ENCODE measurements at regions not wholly inside any gene's neighbourhood (a gene's known extent, or its start where the extent isn't known, plus 50 kb on each side); places are given as distances from the start of the nearest gene placed in this dataset.

GRCh38 chr2:147501968-147502367, 342.9 kb upstream of the ACVR2A start:
- no peaks in the 10 kb centered on the region for H3K27me3 ChIP-seq (replicated peaks)
- no peak for TF ChIP-seq CTCF (IDR thresholded peaks at IDR 0.05; ENCODE audit: low read depth, low read length, missing control alignments)
- no peak overlapping the region for H3K4me3 ChIP-seq (ENCODE audit: low read depth, low read length)
- no peaks in the 10 kb centered on the region for H3K36me3 ChIP-seq (replicated peaks)
- in situ Hi-C loops (cut with HindIII; ENCODE audit: low pct_ligation_motif_present, low sequenced_read_pairs), result no loop called here
- H3K27ac ChIP-seq, result no peak overlapping the region
- no peak for DNase-seq

GRCh38 chr2:147500819-147501395, 343.9 kb upstream of the ACVR2A start:
- H3K27me3 ChIP-seq (replicated peaks), result no peaks in the 10 kb centered on the region
- TF ChIP-seq CTCF (IDR thresholded peaks at IDR 0.05; ENCODE audit: low read depth, low read length, missing control alignments), result no peak
- no peak overlapping the region for H3K4me3 ChIP-seq (ENCODE audit: low read depth, low read length)
- no peak for DNase-seq
- no peak overlapping the region for H3K27ac ChIP-seq
- in situ Hi-C loops (cut with HindIII; ENCODE audit: low pct_ligation_motif_present, low sequenced_read_pairs), result no loop called here
- no peaks in the 10 kb centered on the region for H3K36me3 ChIP-seq (replicated peaks)

GRCh38 chr2:147500229-147500628, 344.6 kb upstream of the ACVR2A start:
- no peaks in the 10 kb centered on the region for H3K27me3 ChIP-seq (replicated peaks)
- no peak for TF ChIP-seq CTCF (IDR thresholded peaks at IDR 0.05; ENCODE audit: low read depth, low read length, missing control alignments)
- H3K36me3 ChIP-seq (replicated peaks), result no peaks in the 10 kb centered on the region
- H3K27ac ChIP-seq, result no peak overlapping the region
- in situ Hi-C loops (cut with HindIII; ENCODE audit: low pct_ligation_motif_present, low sequenced_read_pairs), result no loop called here
- no peak overlapping the region for H3K4me3 ChIP-seq (ENCODE audit: low read depth, low read length)
- DNase-seq, result no peak

GRCh38 chr2:147499785-147500184, 345.0 kb upstream of the ACVR2A start:
- H3K4me3 ChIP-seq (ENCODE audit: low read depth, low read length), result no peak overlapping the region
- no peak for TF ChIP-seq CTCF (IDR thresholded peaks at IDR 0.05; ENCODE audit: low read depth, low read length, missing control alignments)
- in situ Hi-C loops (cut with HindIII; ENCODE audit: low pct_ligation_motif_present, low sequenced_read_pairs), result no loop called here
- H3K27me3 ChIP-seq (replicated peaks), result no peaks in the 10 kb centered on the region
- H3K36me3 ChIP-seq (replicated peaks), result no peaks in the 10 kb centered on the region
- no peak for DNase-seq
- no peak overlapping the region for H3K27ac ChIP-seq

- no peak overlapping the region for H3K4me3 ChIP-seq (ENCODE audit: low read depth, low read length)
- in situ Hi-C loops (cut with HindIII; ENCODE audit: low pct_ligation_motif_present, low sequenced_read_pairs), result no loop called here
- no peak for DNase-seq
- H3K27ac ChIP-seq, result no peak overlapping the region
- H3K36me3 ChIP-seq (replicated peaks), result no peaks in the 10 kb centered on the region
- H3K27me3 ChIP-seq (replicated peaks), result no peaks in the 10 kb centered on the region
- TF ChIP-seq CTCF (IDR thresholded peaks at IDR 0.05; ENCODE audit: low read depth, low read length, missing control alignments), result no peak
Observed at GRCh38 chr2:147495734-147496133, 349.1 kb upstream of the ACVR2A start.

GRCh38 chr2:147492471-147492870, 352.4 kb upstream of the ACVR2A start:
- no peak overlapping the region for H3K27ac ChIP-seq
- in situ Hi-C loops (cut with HindIII; ENCODE audit: low pct_ligation_motif_present, low sequenced_read_pairs), result no loop called here
- no peak for TF ChIP-seq CTCF (IDR thresholded peaks at IDR 0.05; ENCODE audit: low read depth, low read length, missing control alignments)
- H3K27me3 ChIP-seq (replicated peaks), result no peaks in the 10 kb centered on the region
- no peak for DNase-seq
- H3K4me3 ChIP-seq (ENCODE audit: low read depth, low read length), result no peak overlapping the region
- H3K36me3 ChIP-seq (replicated peaks), result no peaks in the 10 kb centered on the region
